ENCODE measurements at regions not wholly inside any gene's neighbourhood (a gene's known extent, or its start where the extent isn't known, plus 50 kb on each side); places are given as distances from the start of the nearest gene placed in this dataset.

DNA sequence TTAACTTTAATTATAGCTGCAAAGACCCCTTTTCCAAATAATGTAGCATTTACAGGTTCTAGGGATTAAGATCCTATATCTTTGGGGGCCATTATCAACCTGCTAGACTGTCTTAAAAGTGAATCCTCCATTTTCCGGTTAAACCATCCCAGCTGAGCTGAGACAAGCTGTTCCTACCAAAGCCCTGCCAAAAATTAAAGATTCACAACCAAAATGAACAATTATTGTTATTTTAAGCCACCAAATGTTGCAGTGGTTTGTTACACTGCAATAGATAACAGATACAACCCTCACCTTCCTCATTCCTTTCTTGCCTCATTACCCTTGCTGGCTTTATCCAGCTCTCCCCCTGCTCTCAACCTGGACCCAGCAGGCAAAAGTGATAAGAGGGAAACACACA is 343.4 kb downstream of the CDK5RAP2 start:
- TF ChIP-seq, protein P1, sequence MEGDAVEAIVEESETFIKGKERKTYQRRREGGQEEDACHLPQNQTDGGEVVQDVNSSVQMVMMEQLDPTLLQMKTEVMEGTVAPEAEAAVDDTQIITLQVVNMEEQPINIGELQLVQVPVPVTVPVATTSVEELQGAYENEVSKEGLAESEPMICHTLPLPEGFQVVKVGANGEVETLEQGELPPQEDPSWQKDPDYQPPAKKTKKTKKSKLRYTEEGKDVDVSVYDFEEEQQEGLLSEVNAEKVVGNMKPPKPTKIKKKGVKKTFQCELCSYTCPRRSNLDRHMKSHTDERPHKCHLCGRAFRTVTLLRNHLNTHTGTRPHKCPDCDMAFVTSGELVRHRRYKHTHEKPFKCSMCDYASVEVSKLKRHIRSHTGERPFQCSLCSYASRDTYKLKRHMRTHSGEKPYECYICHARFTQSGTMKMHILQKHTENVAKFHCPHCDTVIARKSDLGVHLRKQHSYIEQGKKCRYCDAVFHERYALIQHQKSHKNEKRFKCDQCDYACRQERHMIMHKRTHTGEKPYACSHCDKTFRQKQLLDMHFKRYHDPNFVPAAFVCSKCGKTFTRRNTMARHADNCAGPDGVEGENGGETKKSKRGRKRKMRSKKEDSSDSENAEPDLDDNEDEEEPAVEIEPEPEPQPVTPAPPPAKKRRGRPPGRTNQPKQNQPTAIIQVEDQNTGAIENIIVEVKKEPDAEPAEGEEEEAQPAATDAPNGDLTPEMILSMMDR (IDR thresholded peaks at IDR 0.05; ENCODE audit: low read depth, low read length, poor library complexity, severe bottlenecking) = no peak
- no peak for TF ChIP-seq EZH2phosphoT487 (IDR thresholded peaks at IDR 0.05; ENCODE audit: borderline replicate concordance, low read length)
- Histone ChIP-seq H3K79me2 (ENCODE audit: control insufficient read depth, low read length) (no peaks in the 10 kb centered on the region), H3K4me2 (ENCODE audit: low read length) (no peak overlapping the region), H3K9me3 (ENCODE audit: control insufficient read depth, insufficient read depth, low read length) (no peaks in the 10 kb centered on the region), H3K27me3 (ENCODE audit: control insufficient read depth, low read length) (no peaks in the 10 kb centered on the region), H3K9me2 (replicated peaks; ENCODE audit: control insufficient read depth, low read length) (no peaks in the 10 kb centered on the region), H4K20me1 (ENCODE audit: control insufficient read depth, insufficient read depth, low read depth, low read length) (no peaks in the 10 kb centered on the region), H3F3A (ENCODE audit: control insufficient read depth, insufficient read depth) (no peaks in the 10 kb centered on the region), H3K4me3 (ENCODE audit: low read length) (no peak overlapping the region), H3K27ac (ENCODE audit: low read depth, low read length) (no peak overlapping the region), H3K36me3 (ENCODE audit: control insufficient read depth, low read length) (no peaks in the 10 kb centered on the region), H3K4me1 (ENCODE audit: control insufficient read depth, low read length) (no peaks in the 10 kb centered on the region)

DNA sequence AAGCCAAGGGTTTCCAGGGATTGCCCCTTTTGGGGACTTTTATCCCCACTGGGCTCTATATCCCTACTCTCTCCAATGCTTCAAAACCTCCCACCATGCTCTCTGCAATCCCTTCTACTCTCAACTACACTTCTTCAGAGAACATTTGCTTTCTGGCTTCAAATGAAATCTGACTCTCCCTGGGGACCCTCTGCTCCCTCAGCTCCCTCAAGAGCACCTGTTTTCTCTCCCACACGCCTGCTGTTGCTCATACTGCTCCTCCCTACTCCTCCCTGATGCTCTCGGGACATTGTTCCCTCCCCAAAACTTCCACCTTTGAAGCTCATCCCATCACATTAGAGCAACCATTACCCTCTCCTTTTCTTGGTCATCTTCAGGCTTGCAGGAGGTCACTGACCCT is 344.9 kb downstream of the CDK5RAP2 start:
- no peaks in the 10 kb centered on the region for H3K9me2 ChIP-seq (replicated peaks; ENCODE audit: control insufficient read depth, low read length)
- no peak overlapping the region for H3K4me3 ChIP-seq (ENCODE audit: low read length)
- no peaks in the 10 kb centered on the region for H3K79me2 ChIP-seq (ENCODE audit: control insufficient read depth, low read length)

DNA sequence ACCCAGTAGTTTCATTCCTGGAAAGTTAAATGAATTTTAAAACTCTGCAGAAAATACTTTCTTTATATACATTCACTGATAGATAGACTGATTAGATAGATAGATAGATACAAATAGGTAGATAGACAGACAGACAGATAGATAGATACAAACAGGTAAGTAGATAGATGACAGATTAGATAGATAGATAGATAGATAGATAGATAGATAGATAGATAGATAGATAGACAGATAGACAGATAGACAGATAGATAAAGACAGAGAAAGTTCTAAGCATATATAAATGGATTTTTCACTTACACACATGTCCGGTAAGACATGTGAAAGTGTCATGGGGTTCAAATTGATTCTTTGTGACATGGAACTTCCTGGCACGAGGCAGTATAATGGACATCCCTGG is 349.7 kb downstream of the CDK5RAP2 start:
- Histone ChIP-seq H3K79me2 (ENCODE audit: control insufficient read depth, low read length) (no peaks in the 10 kb centered on the region), H3K4me1 (ENCODE audit: control insufficient read depth, low read length) (no peaks in the 10 kb centered on the region), H3K4me3 (ENCODE audit: low read length) (no peak overlapping the region), H3K9me2 (replicated peaks; ENCODE audit: control insufficient read depth, low read length) (no peaks in the 10 kb centered on the region), H3K27me3 (ENCODE audit: control insufficient read depth, low read length) (0 out of 2 replicates have a peak, but pooled peaks cover 5% of the 10 kb centered on the region), H4K20me1 (ENCODE audit: control insufficient read depth, insufficient read depth, low read depth, low read length) (no peaks in the 10 kb centered on the region), H3K27ac (ENCODE audit: low read depth, low read length) (no peak overlapping the region), H3F3A (ENCODE audit: control insufficient read depth, insufficient read depth) (no peaks in the 10 kb centered on the region), H3K9me3 (ENCODE audit: control insufficient read depth, insufficient read depth, low read length) (no peaks in the 10 kb centered on the region), H3K4me2 (ENCODE audit: low read length) (no peak overlapping the region), H3K36me3 (ENCODE audit: control insufficient read depth, low read length) (no peaks in the 10 kb centered on the region)
- TF ChIP-seq EZH2phosphoT487 (IDR thresholded peaks at IDR 0.05; ENCODE audit: borderline replicate concordance, low read length) = no peak
- TF ChIP-seq, protein P1 (IDR thresholded peaks at IDR 0.05; ENCODE audit: low read depth, low read length, poor library complexity, severe bottlenecking) = no peak

More for the DNA sequence above, 344.9 kb downstream of the CDK5RAP2 start:
- Histone ChIP-seq H3K4me1 (ENCODE audit: control insufficient read depth, low read length) (no peaks in the 10 kb centered on the region), H3K36me3 (ENCODE audit: control insufficient read depth, low read length) (no peaks in the 10 kb centered on the region), H3F3A (ENCODE audit: control insufficient read depth, insufficient read depth) (no peaks in the 10 kb centered on the region), H3K27ac (ENCODE audit: low read depth, low read length) (no peak overlapping the region), H4K20me1 (ENCODE audit: control insufficient read depth, insufficient read depth, low read depth, low read length) (no peaks in the 10 kb centered on the region), H3K27me3 (ENCODE audit: control insufficient read depth, low read length) (no peaks in the 10 kb centered on the region), H3K4me2 (ENCODE audit: low read length) (no peak overlapping the region), H3K9me3 (ENCODE audit: control insufficient read depth, insufficient read depth, low read length) (no peaks in the 10 kb centered on the region)
- no peak for TF ChIP-seq EZH2phosphoT487 (IDR thresholded peaks at IDR 0.05; ENCODE audit: borderline replicate concordance, low read length)
- TF ChIP-seq, protein P1 (IDR thresholded peaks at IDR 0.05; ENCODE audit: low read depth, low read length, poor library complexity, severe bottlenecking) = no peak

DNA sequence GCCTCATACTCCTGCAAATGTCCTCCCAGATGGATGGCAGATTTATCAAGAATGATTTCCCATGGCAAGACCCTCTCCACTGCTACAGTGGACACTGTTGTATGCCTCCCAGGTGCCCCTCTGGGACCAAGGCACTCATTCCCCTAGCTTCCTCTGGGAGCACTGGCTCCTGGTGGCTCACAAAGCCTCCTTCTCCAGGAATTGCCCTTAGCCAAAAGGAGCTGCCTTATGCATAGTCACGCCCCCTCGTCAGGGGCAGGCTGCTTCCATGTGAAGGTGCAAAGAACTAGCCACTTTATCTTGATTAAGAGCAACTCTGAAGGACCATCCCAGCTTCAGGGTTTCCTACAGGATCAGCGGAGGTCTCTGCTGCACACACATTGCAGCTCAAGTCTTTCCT is 358.1 kb downstream of the CDK5RAP2 start:
- Histone ChIP-seq H3K27ac (ENCODE audit: low read depth, low read length) (no peak overlapping the region), H3K4me1 (ENCODE audit: control insufficient read depth, low read length) (no peaks in the 10 kb centered on the region), H3K9me2 (replicated peaks; ENCODE audit: control insufficient read depth, low read length) (no peaks in the 10 kb centered on the region), H3K9me3 (ENCODE audit: control insufficient read depth, insufficient read depth, low read length) (no peaks in the 10 kb centered on the region), H3F3A (ENCODE audit: control insufficient read depth, insufficient read depth) (no peaks in the 10 kb centered on the region), H3K27me3 (ENCODE audit: control insufficient read depth, low read length) (no peaks in the 10 kb centered on the region), H4K20me1 (ENCODE audit: control insufficient read depth, insufficient read depth, low read depth, low read length) (no peaks in the 10 kb centered on the region), H3K4me2 (ENCODE audit: low read length) (no peak overlapping the region), H3K79me2 (ENCODE audit: control insufficient read depth, low read length) (no peaks in the 10 kb centered on the region), H3K36me3 (ENCODE audit: control insufficient read depth, low read length) (no peaks in the 10 kb centered on the region), H3K4me3 (ENCODE audit: low read length) (no peak overlapping the region)
- no peak for TF ChIP-seq EZH2phosphoT487 (IDR thresholded peaks at IDR 0.05; ENCODE audit: borderline replicate concordance, low read length)
- TF ChIP-seq, protein P1 (IDR thresholded peaks at IDR 0.05; ENCODE audit: low read depth, low read length, poor library complexity, severe bottlenecking) = no peak

Measured in DOHH2 (cell line).